ENCODE measurements at regions not wholly inside any gene's neighbourhood (a gene's known extent, or its start where the extent isn't known, plus 50 kb on each side); places are given as distances from the start of the nearest gene placed in this dataset.
"Not testable (repeated sequence)": the region's sequence is repeated elsewhere in the genome, so short reads cannot be mapped to it uniquely, and the experiment has no call there.

DNA sequence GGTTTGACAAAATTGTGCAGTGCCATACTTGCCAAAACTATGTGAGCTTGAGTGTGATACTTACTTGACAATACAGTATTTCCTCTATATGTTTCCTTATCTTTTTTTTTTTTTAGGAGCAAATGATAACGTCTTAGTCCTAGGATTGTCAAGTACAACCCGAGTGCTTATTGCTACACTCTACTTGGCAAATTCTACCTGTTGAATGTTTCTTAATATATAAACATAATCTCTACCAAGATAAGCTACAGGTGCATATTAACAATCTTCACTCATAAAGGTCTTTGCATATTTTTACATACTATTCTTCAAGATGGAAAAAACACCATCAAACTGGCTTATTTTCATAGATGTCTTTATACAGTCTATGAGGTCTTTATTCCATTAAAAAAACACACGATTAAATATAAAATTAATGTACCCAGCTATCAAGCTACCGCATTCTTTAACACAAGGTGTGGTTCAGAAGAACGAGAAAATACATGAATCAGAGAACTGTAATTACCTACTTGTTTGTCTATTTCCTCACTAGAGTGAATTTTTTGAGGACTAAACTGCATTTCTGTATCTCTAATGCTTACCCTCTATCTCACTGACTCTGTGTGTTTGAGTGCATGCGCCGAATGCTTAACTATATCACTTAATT, 76.1 kb upstream of the PDSS1 start:
- ATAC-seq (replicated peaks in 6 of 8): no peak
- in situ Hi-C loops (cut with MboI; ENCODE audit: low pct_unique_long_range_greater_than_20kb in 2 of 9, low sequenced_read_pairs in 9 of 9, unreplicated experiment in 9 of 9): no loop called here
- 40 to 100% (median 92%) methylated on average over 2 to 7 of the region's 7 CpGs; no CpG with 5 or more reads in 1 of the 10 experiments for WGBS, 10 experiments

DNA sequence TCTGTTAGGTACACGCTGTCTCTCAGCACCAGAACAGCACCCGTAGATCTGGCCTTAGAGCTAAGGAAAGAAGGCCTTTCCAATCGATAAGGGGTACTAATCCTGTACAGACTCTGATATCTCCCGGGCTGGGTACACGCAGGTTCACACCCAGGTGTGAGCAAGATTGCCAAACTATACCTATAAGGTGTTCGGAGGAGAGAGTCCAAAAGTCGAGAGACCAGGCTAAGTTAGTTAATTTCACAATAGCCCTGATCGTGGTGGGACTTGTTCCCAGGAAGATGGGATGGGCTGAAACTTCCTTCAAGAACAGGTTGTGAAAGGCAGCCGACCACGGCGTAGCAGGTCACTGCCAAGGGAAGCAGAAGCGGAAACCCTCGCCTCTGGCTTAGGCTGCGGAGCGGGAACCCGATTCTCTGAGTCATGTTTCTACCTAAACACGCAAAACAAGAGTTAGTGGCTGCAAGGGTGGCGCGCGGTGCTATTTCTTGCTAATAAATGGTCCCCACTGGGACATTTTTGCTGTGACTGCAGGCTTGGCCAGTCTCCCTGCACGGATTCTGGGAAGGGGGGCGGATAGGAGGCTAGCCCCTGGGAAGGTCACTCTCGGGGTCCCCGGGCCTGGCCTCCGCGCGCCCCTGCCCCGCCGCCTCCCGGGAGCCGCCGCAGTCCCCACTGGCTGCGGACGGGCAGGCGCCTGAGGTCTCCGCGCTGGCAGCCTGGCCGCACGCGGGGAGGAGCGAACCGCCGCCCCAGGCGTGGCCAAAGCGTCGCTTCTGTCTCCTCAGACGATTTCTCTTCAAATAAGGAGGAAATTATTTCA, 75.4 kb upstream of the PDSS1 start:
- WGBS, 10 experiments: 0 to 88% (median 37%) methylated on average over 5 to 28 of the region's 47 CpGs; no CpG with 5 or more reads in 2 of the 10 experiments
- Histone ChIP-seq H3K4me1 (replicated peaks in 1 of 2) (no peaks in the 10 kb centered on the region), H3K27ac (no peak overlapping the region), H3K4me3 (peak overlapping the region; percentile 6 to 30 (median 14))
- ATAC-seq (replicated peaks in 6 of 8): peak; percentile 61 to 96 (median 82)
- in situ Hi-C loops (cut with MboI; ENCODE audit: low pct_unique_long_range_greater_than_20kb in 2 of 9, low sequenced_read_pairs in 9 of 9, unreplicated experiment in 9 of 9): no loop called here

More for the DNA sequence above, 76.1 kb upstream of the PDSS1 start:
- H3K4me1 ChIP-seq (replicated peaks in 1 of 2): no peaks in the 10 kb centered on the region
- no peak overlapping the region for H3K27ac ChIP-seq
- no peak overlapping the region for H3K4me3 ChIP-seq

DNA sequence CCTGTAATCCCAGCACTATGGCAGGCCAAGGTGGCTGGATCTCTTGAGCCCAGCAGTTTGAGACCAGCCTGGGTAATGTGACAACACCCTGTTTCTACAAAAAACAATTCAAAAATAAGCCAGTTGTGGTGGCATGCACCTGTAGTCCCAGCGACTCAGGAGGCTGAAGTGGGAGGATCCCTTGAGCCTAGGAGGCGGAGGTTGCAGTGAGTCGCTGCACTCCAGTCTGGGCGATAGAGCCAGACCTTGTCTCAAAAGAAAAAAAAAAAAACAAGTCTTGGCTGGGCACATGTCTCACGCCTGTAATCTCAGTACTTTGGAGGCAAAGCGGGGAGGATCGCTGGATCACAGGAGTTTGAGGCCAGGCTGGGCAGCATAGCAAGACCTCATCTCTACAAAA, 74.6 kb upstream of the PDSS1 start:
- no peaks in the 10 kb centered on the region for H3K4me1 ChIP-seq (replicated peaks in 1 of 2)
- ATAC-seq (replicated peaks in 6 of 8): no peak
- H3K27ac ChIP-seq: no peak overlapping the region
- in situ Hi-C loops (cut with MboI; ENCODE audit: low pct_unique_long_range_greater_than_20kb in 2 of 9, low sequenced_read_pairs in 9 of 9, unreplicated experiment in 9 of 9): no loop called here
- H3K4me3 ChIP-seq: no peak overlapping the region
- WGBS, 10 experiments: 10 to 100% (median 96%) methylated on average over 2 to 7 of the region's 7 CpGs; no CpG with 5 or more reads in 3 of the 10 experiments

DNA sequence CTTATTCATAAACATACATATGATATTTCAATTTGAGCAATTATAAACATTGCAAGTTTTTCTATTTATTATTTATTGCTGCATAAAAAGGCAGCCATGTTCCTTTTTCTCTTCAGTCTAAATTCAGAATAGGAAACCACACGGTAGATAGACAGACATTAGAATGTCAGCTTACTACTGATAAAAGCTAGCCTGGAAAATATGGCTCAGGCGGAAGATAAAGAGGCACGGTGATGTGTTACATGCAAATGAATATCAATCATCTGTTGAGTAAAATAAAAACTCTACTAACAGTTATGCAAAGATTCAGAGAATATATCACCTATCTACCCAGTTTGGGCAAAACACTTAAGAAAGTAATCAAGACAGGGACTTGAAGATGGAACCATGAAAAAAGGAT, 73.5 kb upstream of the PDSS1 start:
- Histone ChIP-seq H3K4me3 (no peak overlapping the region), H3K27ac (no peak overlapping the region), H3K4me1 (replicated peaks in 1 of 2) (no peaks in the 10 kb centered on the region)
- in situ Hi-C loops (cut with MboI; ENCODE audit: low pct_unique_long_range_greater_than_20kb in 2 of 9, low sequenced_read_pairs in 9 of 9, unreplicated experiment in 9 of 9): no loop called here
- WGBS, 10 experiments: 47 to 100% (median 89%) methylated on average over 1 to 3 of the region's 3 CpGs; no CpG with 5 or more reads in 1 of the 10 experiments
- ATAC-seq (replicated peaks in 6 of 8): no peak

DNA sequence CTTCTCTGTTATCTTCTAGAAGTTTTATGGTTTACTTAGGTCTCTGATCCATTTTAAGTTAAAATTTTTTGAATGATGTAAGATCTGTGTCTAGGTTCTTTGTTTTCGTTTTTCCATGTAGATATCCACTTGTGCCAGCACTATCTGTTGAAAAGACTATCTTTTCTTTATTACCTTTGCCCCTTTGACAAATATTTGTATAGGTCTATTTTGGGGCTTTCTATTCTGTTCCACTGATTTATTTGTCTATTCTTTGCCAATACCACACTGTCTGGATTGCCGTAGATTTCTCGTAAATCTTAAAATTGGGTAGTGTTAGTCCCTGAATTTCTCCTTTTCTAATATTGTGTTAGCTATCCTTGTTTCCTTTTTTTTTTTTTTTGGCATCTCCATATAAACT, 71.4 kb upstream of the PDSS1 start:
- no peaks in the 10 kb centered on the region for H3K4me1 ChIP-seq (replicated peaks in 1 of 2)
- in situ Hi-C loops (cut with MboI; ENCODE audit: low pct_unique_long_range_greater_than_20kb in 2 of 9, low sequenced_read_pairs in 9 of 9, unreplicated experiment in 9 of 9): loop anchor here in 1 of 9 experiments (25.0 kb wide), 1 partner anchor 89 kb away; no protein-coding TSS in a partner anchor
- no peak for ATAC-seq (replicated peaks in 6 of 8)
- H3K4me3 ChIP-seq: no peak overlapping the region
- 27 to 90% (median 80%) methylated on average over 2 to 3 of the region's 3 CpGs for WGBS, 10 experiments
- H3K27ac ChIP-seq: no peak overlapping the region

DNA sequence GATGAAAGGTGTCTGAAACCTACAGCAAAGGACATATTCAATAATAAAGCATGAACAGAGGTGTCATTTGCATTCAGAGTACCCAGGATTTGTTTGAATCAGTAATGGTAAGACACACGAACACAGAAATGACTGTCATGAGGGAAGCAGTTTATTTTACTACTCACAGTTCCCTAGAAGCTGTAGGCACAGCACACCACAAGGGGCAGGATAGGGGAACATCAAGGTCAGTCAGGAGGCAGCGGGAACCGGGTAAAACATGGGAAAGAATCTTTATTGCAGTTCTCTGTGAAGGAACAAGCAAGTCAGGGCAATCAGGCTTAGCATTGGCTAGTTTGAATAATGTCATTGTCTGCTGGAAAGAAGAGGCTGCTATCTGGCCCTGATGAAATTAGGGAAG, 70.2 kb upstream of the PDSS1 start:
- in situ Hi-C loops (cut with MboI; ENCODE audit: low pct_unique_long_range_greater_than_20kb in 2 of 9, low sequenced_read_pairs in 9 of 9, unreplicated experiment in 9 of 9): loop anchor here in 1 of 9 experiments (25.0 kb wide), 1 partner anchor 90 kb away; no protein-coding TSS in a partner anchor
- Histone ChIP-seq H3K4me3 (no peak overlapping the region), H3K27ac (no peak overlapping the region), H3K4me1 (replicated peaks in 1 of 2) (no peaks in the 10 kb centered on the region)
- 6 to 60% (median 32%) methylated on average over 1 to 3 of the region's 3 CpGs; no CpG with 5 or more reads in 1 of the 10 experiments for WGBS, 10 experiments
- ATAC-seq (replicated peaks in 6 of 8): peak in 7 of 8 experiments; percentile 43 to 80 (median 77)

DNA sequence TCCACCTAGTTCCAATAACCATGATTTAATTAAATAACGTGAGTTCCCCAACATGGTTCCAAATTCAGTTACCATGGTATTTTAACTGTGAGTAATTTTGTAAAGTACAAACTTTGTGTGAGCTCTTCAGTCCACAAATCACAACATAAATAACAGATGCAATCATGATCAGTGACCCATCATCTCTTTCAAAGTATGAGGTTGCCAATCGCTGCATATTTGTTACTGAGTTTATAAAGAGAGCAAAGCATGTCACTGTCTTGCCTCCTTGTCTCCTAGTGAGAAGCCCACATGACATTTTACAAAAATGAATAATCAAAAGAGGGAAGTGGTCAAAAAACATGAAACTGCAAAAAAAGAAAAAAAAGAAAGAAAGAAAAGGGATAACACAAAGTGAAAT, 69.1 kb upstream of the PDSS1 start:
- in situ Hi-C loops (cut with MboI; ENCODE audit: low pct_unique_long_range_greater_than_20kb in 2 of 9, low sequenced_read_pairs in 9 of 9, unreplicated experiment in 9 of 9): loop anchor here in 1 of 9 experiments (25.0 kb wide), 1 partner anchor 91 kb away; no protein-coding TSS in a partner anchor
- Histone ChIP-seq H3K4me1 (replicated peaks in 1 of 2) (no peaks in the 10 kb centered on the region), H3K27ac (no peak overlapping the region), H3K4me3 (no peak overlapping the region)
- 0 to 100% (median 65%) methylated on average over 1 to 2 of the region's 2 CpGs; no CpG with 5 or more reads in 1 of the 10 experiments for WGBS, 10 experiments
- ATAC-seq (replicated peaks in 6 of 8): no peak

DNA sequence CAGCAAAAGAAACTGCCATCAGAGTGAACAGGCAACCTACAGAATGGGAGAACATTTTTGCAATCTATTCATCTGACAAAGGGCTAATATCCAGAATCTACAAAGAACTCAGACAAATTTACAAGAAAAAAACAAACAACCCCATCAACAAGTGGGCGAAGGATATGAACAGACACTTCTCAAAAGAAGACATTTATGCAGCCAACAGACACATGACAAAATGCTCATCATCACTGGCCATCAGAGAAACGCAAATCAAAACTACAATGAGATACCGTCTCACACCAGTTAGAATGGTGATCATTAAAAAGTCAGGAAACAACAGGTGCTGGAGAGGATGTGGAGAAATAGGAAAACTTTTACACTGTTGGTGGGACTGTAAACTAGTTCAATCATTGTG, 65.3 kb upstream of the PDSS1 start:
- not testable (repeated sequence) for H3K27ac ChIP-seq; H3K4me3 ChIP-seq; H3K4me1 ChIP-seq (replicated peaks in 1 of 2); ATAC-seq (replicated peaks in 6 of 8)
- 100% methylated on average over 1 of the region's 3 CpGs; no CpG with 5 or more reads in 9 of the 10 experiments for WGBS, 10 experiments
- in situ Hi-C loops (cut with MboI; ENCODE audit: low pct_unique_long_range_greater_than_20kb in 2 of 9, low sequenced_read_pairs in 9 of 9, unreplicated experiment in 9 of 9): loop anchor here in 1 of 9 experiments (25.0 kb wide), 1 partner anchor 95 kb away; no protein-coding TSS in a partner anchor

DNA sequence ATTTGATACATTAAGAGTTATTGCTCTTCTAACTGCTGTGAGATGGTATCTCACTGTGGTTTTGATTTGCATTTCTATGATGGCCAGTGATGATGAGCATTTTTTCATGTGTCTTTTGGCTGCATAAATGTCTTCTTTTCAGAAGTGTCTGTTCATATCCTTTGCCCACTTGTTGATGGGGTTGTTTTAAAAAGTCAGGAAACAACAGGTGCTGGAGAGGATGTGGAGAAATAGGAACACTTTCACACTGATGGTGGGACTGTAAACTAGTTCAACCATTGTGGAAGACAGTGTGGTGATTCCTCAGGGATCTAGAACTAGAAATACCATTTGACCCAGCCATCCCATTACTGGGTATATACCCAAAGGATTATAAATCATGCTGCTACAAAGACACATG, 63.4 kb upstream of the PDSS1 start:
- not testable (repeated sequence) for H3K27ac ChIP-seq; H3K4me3 ChIP-seq; H3K4me1 ChIP-seq (replicated peaks in 1 of 2); ATAC-seq (replicated peaks in 6 of 8)
- in situ Hi-C loops (cut with MboI; ENCODE audit: low pct_unique_long_range_greater_than_20kb in 2 of 9, low sequenced_read_pairs in 9 of 9, unreplicated experiment in 9 of 9): loop anchor here in 1 of 9 experiments (25.0 kb wide), 1 partner anchor 97 kb away; no protein-coding TSS in a partner anchor

DNA sequence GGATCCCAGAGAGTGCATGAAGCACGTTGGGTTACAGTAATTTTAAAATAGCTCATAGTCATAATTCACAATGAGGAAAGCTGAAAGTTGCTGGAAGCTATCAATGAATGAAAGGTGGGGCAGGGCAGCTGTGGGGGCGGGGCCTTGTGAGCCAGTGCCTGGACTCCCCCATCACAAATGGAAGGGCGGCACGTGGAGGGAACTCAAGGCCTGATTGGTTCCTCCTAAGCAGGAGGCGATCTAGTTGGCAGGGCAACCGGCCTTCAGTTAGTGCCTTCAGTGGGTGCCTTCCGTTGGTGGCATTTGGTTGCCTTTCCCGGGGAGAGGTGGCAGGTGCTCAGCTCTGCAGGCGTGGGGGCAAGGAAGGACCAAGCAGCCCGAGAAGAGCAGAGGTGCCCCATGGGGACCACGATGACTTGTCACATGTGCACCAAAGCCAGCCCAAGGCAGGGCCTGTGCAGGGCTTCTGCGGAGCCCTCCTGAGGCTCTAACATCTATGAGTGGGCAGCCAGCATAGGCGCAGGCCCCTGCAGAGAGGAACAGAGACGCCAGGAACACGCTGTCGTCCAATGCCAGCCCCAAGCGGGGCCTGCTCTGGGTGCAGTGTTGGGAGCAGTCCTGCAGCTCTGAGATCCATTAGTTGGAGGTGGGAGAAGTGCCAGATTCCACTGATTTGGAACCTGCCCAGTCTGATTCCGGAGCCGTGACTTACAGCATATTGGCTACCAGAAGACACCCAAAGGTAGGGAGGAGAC, 59.8 kb upstream of the PDSS1 start:
- in situ Hi-C loops (cut with MboI; ENCODE audit: low pct_unique_long_range_greater_than_20kb in 2 of 9, low sequenced_read_pairs in 9 of 9, unreplicated experiment in 9 of 9): loop anchor here in 1 of 9 experiments (25.0 kb wide), 1 partner anchor 100 kb away; no protein-coding TSS in a partner anchor
- no peak overlapping the region for H3K4me3 ChIP-seq
- H3K4me1 ChIP-seq (replicated peaks in 1 of 2): no peaks in the 10 kb centered on the region
- no peak for ATAC-seq (replicated peaks in 6 of 8)
- H3K27ac ChIP-seq: no peak overlapping the region
- 43 to 100% (median 84%) methylated on average over 2 to 7 of the region's 19 CpGs; no CpG with 5 or more reads in 2 of the 10 experiments for WGBS, 10 experiments

DNA sequence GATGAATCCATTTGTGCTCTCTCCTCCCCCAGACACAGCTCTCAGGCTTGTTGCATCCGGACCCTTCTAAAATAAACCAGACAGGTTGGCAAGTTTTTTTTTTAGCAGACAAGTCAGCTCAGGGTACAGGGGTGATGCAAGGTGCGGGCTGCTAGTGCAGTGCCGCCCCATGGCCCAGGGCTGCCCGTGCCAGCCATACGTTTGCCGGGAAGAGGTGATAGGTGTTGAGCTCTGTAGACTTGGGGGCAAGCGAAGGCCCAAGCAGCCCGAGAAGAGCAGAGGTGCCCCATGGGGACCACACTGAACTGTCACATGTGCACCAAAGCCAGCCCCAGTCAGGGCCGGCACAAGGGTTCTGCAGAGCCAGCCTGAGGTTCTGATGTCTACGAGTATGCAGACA, 57.1 kb upstream of the PDSS1 start:
- in situ Hi-C loops (cut with MboI; ENCODE audit: low pct_unique_long_range_greater_than_20kb in 2 of 9, low sequenced_read_pairs in 9 of 9, unreplicated experiment in 9 of 9): loop anchor here in 1 of 9 experiments (25.0 kb wide), 1 partner anchor 103 kb away; no protein-coding TSS in a partner anchor
- no peak for ATAC-seq (replicated peaks in 6 of 8)
- 100% methylated on average over 1 to 2 of the region's 10 CpGs; no CpG with 5 or more reads in 7 of the 10 experiments for WGBS, 10 experiments

DNA sequence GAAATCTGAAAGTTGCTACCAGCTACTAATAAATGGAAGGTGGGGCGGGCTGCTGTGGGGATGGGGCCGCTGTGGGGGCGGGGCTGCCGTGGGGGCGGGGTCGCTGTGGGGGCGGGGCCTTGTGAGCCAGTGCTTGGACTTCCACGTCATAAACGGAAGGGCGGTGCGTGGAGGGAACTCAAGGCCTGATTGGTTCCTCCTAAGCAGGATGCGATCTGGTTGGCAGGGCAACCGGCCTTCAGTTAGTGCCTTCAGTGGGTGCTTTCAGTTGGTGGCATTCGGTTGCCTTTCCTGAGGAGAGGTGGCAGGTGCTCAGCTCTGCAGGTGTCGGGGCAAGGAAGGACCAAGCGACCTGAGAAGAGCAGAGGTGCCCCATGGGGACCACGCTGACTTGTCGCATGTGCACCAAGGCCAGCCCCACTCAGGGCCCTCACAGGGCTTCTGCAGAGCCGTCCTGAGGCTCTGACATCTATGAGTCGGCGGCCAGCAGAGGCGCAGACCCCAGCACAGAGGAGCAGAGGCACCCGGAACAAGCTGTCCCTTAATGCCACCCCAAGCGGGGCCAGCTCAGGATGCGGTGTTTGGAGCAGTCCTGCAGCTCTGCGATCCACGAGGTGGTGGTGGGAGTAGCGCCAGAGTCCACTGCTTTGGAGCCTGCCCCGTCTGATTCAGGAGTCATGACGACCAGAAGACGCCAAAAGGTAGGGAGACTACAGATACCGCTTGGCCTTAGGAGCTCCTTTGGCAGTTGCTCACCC, 54.4 kb upstream of the PDSS1 start:
- peak in 1 of 8 experiments; percentile 22 for ATAC-seq (replicated peaks in 6 of 8)
- Histone ChIP-seq H3K27ac (no peak overlapping the region), H3K4me1 (replicated peaks in 1 of 2) (no peaks in the 10 kb centered on the region), H3K4me3 (no peak overlapping the region)
- WGBS, 10 experiments: 50 to 98% (median 86%) methylated on average over 1 to 8 of the region's 32 CpGs; no CpG with 5 or more reads in 6 of the 10 experiments
- in situ Hi-C loops (cut with MboI; ENCODE audit: low pct_unique_long_range_greater_than_20kb in 2 of 9, low sequenced_read_pairs in 9 of 9, unreplicated experiment in 9 of 9): loop anchor here in 1 of 9 experiments (25.0 kb wide), 1 partner anchor 106 kb away; no protein-coding TSS in a partner anchor

More for the DNA sequence above, 57.1 kb upstream of the PDSS1 start:
- Histone ChIP-seq H3K4me3 (no peak overlapping the region), H3K4me1 (replicated peaks in 1 of 2) (no peaks in the 10 kb centered on the region), H3K27ac (no peak overlapping the region)

Measured in motor neuron (in vitro differentiated cells).